K562 (cell line): ENCODE measurements at regions not wholly inside any gene's neighbourhood (a gene's known extent, or its start where the extent isn't known, plus 50 kb on each side); places are given as distances from the start of the nearest gene placed in this dataset.

Experiments
- BCOR ChIP-seq: fragments of 450-650 bp; IDR thresholded peaks from 2 replicates; pipeline ENCODE4 v1.6.1; 2016
- HES1 ChIP-seq: fragments of 450-650 bp; IDR thresholded peaks from 2 replicates; pipeline ENCODE4 v1.6.1; 2016; ENCODE audit warnings: low read depth, mild to moderate bottlenecking, moderate library complexity
- HINFP ChIP-seq: fragments of 450-650 bp; conservative IDR thresholded peaks from 2 replicates; pipeline ENCODE4 v1.6.1; 2016; ENCODE audit warnings: missing genetic modification characterization, low read depth, mild to moderate bottlenecking, control low read depth, missing compliant biosample characterization
- KDM4B ChIP-seq, 2 experiments: fragments of 450-650 bp in 1 of 2; sonication (generic) in 1 of 2; IDR thresholded peaks; 2 replicates each; pipeline ENCODE4 v1.6.1; 2016 to 2017; ENCODE audit warnings: borderline replicate concordance in 2 of 2, antibody characterized with exemption in 1 of 2, low read depth in 1 of 2, mild to moderate bottlenecking in 1 of 2
- MGA ChIP-seq: fragments of 450-650 bp; IDR thresholded peaks from 2 replicates; pipeline ENCODE4 v1.6.1; 2016; ENCODE audit warnings: mild to moderate bottlenecking, moderate library complexity
- NFYB ChIP-seq: IDR thresholded peaks from 2 replicates; pipeline ENCODE4 v1.6.1; 2011; ENCODE audit warnings: mild to moderate bottlenecking, moderate library complexity; ENCODE audit not compliant: insufficient read length; ENCODE audit errors: extremely low read depth
- ZNF121 ChIP-seq: sonication (generic); formaldehyde crosslinking; conservative IDR thresholded peaks from 2 replicates; pipeline ENCODE4 v1.8.0; 2022; ENCODE audit warnings: missing genetic modification reagents
- TF ChIP-seq, protein P1 (sequence below): IDR thresholded peaks from 3 replicates; pipeline ENCODE4 v1.6.1; 2011; ENCODE audit warnings: borderline replicate concordance, mild to moderate bottlenecking, moderate library complexity; ENCODE audit not compliant: insufficient read length; ENCODE audit errors: extremely low read depth

GRCh38 chr7:101736084-101736483, 81.3 kb upstream of the CUX1 start (continued):
- TF ChIP-seq KDM4B (IDR thresholded peaks at IDR 0.05; ENCODE audit: borderline replicate concordance in 2 of 2, low read depth in 1 of 2) (no peak), MGA (peak; percentile 22; the same call in 1 of the 2 replicates), HINFP (tag) (no peak), NFYB (peak; percentile 72), ZNF121 (CRISPR knock-in tag) (peak; percentile 71; the same call in 1 of the 2 replicates), BCOR (0 out of 2 replicates have a peak, but pooled peaks have one; percentile 23), HES1 (no peak)
- TF ChIP-seq, protein P1, sequence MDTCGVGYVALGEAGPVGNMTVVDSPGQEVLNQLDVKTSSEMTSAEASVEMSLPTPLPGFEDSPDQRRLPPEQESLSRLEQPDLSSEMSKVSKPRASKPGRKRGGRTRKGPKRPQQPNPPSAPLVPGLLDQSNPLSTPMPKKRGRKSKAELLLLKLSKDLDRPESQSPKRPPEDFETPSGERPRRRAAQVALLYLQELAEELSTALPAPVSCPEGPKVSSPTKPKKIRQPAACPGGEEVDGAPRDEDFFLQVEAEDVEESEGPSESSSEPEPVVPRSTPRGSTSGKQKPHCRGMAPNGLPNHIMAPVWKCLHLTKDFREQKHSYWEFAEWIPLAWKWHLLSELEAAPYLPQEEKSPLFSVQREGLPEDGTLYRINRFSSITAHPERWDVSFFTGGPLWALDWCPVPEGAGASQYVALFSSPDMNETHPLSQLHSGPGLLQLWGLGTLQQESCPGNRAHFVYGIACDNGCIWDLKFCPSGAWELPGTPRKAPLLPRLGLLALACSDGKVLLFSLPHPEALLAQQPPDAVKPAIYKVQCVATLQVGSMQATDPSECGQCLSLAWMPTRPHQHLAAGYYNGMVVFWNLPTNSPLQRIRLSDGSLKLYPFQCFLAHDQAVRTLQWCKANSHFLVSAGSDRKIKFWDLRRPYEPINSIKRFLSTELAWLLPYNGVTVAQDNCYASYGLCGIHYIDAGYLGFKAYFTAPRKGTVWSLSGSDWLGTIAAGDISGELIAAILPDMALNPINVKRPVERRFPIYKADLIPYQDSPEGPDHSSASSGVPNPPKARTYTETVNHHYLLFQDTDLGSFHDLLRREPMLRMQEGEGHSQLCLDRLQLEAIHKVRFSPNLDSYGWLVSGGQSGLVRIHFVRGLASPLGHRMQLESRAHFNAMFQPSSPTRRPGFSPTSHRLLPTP = no peak
